ENCODE measurements at regions not wholly inside any gene's neighbourhood (a gene's known extent, or its start where the extent isn't known, plus 50 kb on each side); places are given as distances from the start of the nearest gene placed in this dataset.

- intact Hi-C loops (cut with DNase I), result no loop called here
- H3K36me3 ChIP-seq, result no peaks in the 10 kb centered on the region
- H3K4me3 ChIP-seq, result no peak overlapping the region
- H3K4me1 ChIP-seq, result peaks cover 17% of the 10 kb centered on the region
- no peak for DNase-seq
- no peak for TF ChIP-seq CTCF (IDR thresholded peaks at IDR 0.05)
- no peaks in the 10 kb centered on the region for H3K27me3 ChIP-seq (ENCODE audit: low read depth)
- ATAC-seq, result peak; percentile 62 to 82
- H3K9me3 ChIP-seq, result no peaks in the 10 kb centered on the region
- H3K27ac ChIP-seq, result no peak overlapping the region
These were observed 106.1 kb upstream of the RFLNA start for GRCh38 chr12:124188561-124189405.

GRCh38 chr12:124190312-124191023 lies 104.4 kb upstream of the RFLNA start:
- Histone ChIP-seq H3K4me3 (no peak overlapping the region), H3K27me3 (ENCODE audit: low read depth) (no peaks in the 10 kb centered on the region), H3K27ac (no peak overlapping the region), H3K9me3 (no peaks in the 10 kb centered on the region), H3K36me3 (no peaks in the 10 kb centered on the region), H3K4me1 (peaks cover 17% of the 10 kb centered on the region)
- intact Hi-C loops (cut with DNase I), result no loop called here
- DNase-seq (no peak), ATAC-seq (no peak)
- TF ChIP-seq CTCF (IDR thresholded peaks at IDR 0.05), result no peak

GRCh38 chr12:124191024-124191359 lies 103.9 kb upstream of the RFLNA start:
- Histone ChIP-seq H3K27me3 (ENCODE audit: low read depth) (no peaks in the 10 kb centered on the region), H3K4me1 (peaks cover 17% of the 10 kb centered on the region), H3K36me3 (no peaks in the 10 kb centered on the region), H3K9me3 (no peaks in the 10 kb centered on the region), H3K27ac (no peak overlapping the region), H3K4me3 (no peak overlapping the region)
- intact Hi-C loops (cut with DNase I), result no loop called here
- ATAC-seq (no peak), DNase-seq (no peak)
- TF ChIP-seq CTCF (IDR thresholded peaks at IDR 0.05), result no peak

GRCh38 chr12:124191966-124192365 lies 102.9 kb upstream of the RFLNA start:
- Histone ChIP-seq H3K27me3 (ENCODE audit: low read depth) (no peaks in the 10 kb centered on the region), H3K4me3 (no peak overlapping the region), H3K36me3 (no peaks in the 10 kb centered on the region), H3K9me3 (no peaks in the 10 kb centered on the region), H3K4me1 (peaks cover 17% of the 10 kb centered on the region), H3K27ac (no peak overlapping the region)
- TF ChIP-seq CTCF (IDR thresholded peaks at IDR 0.05), result no peak
- DNase-seq, result no peak
- intact Hi-C loops (cut with DNase I), result no loop called here
- no peak for ATAC-seq

GRCh38 chr12:124194264-124194892 lies 100.5 kb upstream of the RFLNA start:
- H3K4me3 ChIP-seq, result no peak overlapping the region
- no peak for TF ChIP-seq CTCF (IDR thresholded peaks at IDR 0.05)
- no peak for DNase-seq

More at GRCh38 chr12:124194264-124194892, 100.5 kb upstream of the RFLNA start:
- no peaks in the 10 kb centered on the region for H3K9me3 ChIP-seq
- no peak overlapping the region for H3K27ac ChIP-seq
- H3K27me3 ChIP-seq (ENCODE audit: low read depth), result no peaks in the 10 kb centered on the region
- peaks cover 2% of the 10 kb centered on the region for H3K4me1 ChIP-seq
- no peaks in the 10 kb centered on the region for H3K36me3 ChIP-seq
- no peak for ATAC-seq
- intact Hi-C loops (cut with DNase I), result no loop called here

Data from lower lobe of right lung (tissue), 2 donors.